Testis (tissue), 2 donors: ENCODE measurements at regions not wholly inside any gene's neighbourhood (a gene's known extent, or its start where the extent isn't known, plus 50 kb on each side); places are given as distances from the start of the nearest gene placed in this dataset.

Experiments used
- DNase-seq: peaks from one replicate; pipeline ENCODE4 v3.0.0-alpha.2; 2019
- H3K27ac ChIP-seq, 2 donors: fragments of 200-600 bp; sonication (generic); one replicate each; pipeline ENCODE4 v1.5.1; 2019
- H3K27me3 ChIP-seq: fragments of 200-600 bp; sonication (generic); one replicate; pipeline ENCODE4 v1.5.1; 2019
- H3K36me3 ChIP-seq: fragments of 200-600 bp; sonication (generic); one replicate; pipeline ENCODE4 v1.5.1; 2017; ENCODE audit warnings: low read depth; ENCODE audit errors: missing control alignments
- H3K4me1 ChIP-seq: fragments of 200-600 bp; sonication (generic); one replicate; pipeline ENCODE4 v1.5.1; 2019
- H3K4me3 ChIP-seq, 2 donors: fragments of 200-600 bp; sonication (generic); one replicate each; pipeline ENCODE4 v1.5.1; 2017 to 2019
- H3K9me3 ChIP-seq: fragments of 200-600 bp; sonication (generic); one replicate; pipeline ENCODE4 v1.5.1; 2017
- CTCF ChIP-seq, 3 experiments: fragments of 450-650 bp in 2 of 3; fragments of 200-600 bp in 1 of 3; sonication (generic) in 1 of 3; IDR thresholded peaks; one replicate each; pipeline ENCODE4 v1.5.1; 2016 to 2019; ENCODE audit warnings: antibody characterized with exemption in 3 of 3, mild to moderate bottlenecking in 2 of 3, moderate library complexity in 1 of 3
- POLR2A ChIP-seq: fragments of 450-650 bp; IDR thresholded peaks from one replicate; pipeline ENCODE4 v1.6.1; 2017; ENCODE audit warnings: antibody characterized with exemption, mild to moderate bottlenecking, moderate library complexity
- WGBS, 2 donors: methylation state at CpG; one replicate each; pipeline ENCODE4 v1.1.5; 2018; 5-methylcytosine and 5-hydroxymethylcytosine counted together
- intact Hi-C: fragments of 100-400 bp; cut with DNase I; formaldehyde crosslinking; loops from one replicate; pipeline ENCODE4 v1.15.1; 2023; ENCODE audit warnings: low total_unique reads

GRCh38 chr9:76557674-76558225, 98.8 kb downstream of the GCNT1 start:
- TF ChIP-seq CTCF (IDR thresholded peaks at IDR 0.05) = no peak
- no peak for TF ChIP-seq POLR2A
- Histone ChIP-seq H3K4me3 (no peak overlapping the region), H3K27me3 (no peaks in the 10 kb centered on the region), H3K9me3 (no peaks in the 10 kb centered on the region), H3K36me3 (no peaks in the 10 kb centered on the region), H3K4me1 (no peaks in the 10 kb centered on the region), H3K27ac (no peak overlapping the region)
- WGBS, 2 donors = 84 to 100% methylated on average over 1 of the region's 1 CpG
- intact Hi-C loops = no loop called here
- no peak for DNase-seq

- intact Hi-C loops = no loop called here
- Histone ChIP-seq H3K36me3 (no peaks in the 10 kb centered on the region), H3K9me3 (no peaks in the 10 kb centered on the region), H3K27me3 (no peaks in the 10 kb centered on the region), H3K4me1 (no peaks in the 10 kb centered on the region), H3K27ac (no peak overlapping the region), H3K4me3 (no peak overlapping the region)
- WGBS, 2 donors = 92 to 95% methylated on average over 1 of the region's 1 CpG
- DNase-seq = no peak
- TF ChIP-seq POLR2A = no peak
- no peak for TF ChIP-seq CTCF (IDR thresholded peaks at IDR 0.05)
Measured at GRCh38 chr9:76558465-76558864, 99.5 kb downstream of the GCNT1 start.

- no peak for DNase-seq
- H3K4me3 ChIP-seq = no peak overlapping the region
- intact Hi-C loops = no loop called here
- no peaks in the 10 kb centered on the region for H3K27me3 ChIP-seq
- no peaks in the 10 kb centered on the region for H3K36me3 ChIP-seq
- H3K27ac ChIP-seq = no peak overlapping the region
- no peaks in the 10 kb centered on the region for H3K9me3 ChIP-seq
- TF ChIP-seq CTCF (IDR thresholded peaks at IDR 0.05) = no peak
- TF ChIP-seq POLR2A = no peak
- H3K4me1 ChIP-seq = no peaks in the 10 kb centered on the region
Measured at GRCh38 chr9:76559286-76559685, 100.3 kb downstream of the GCNT1 start.

GRCh38 chr9:76560481-76560922, 101.5 kb downstream of the GCNT1 start:
- H3K4me1 ChIP-seq = no peaks in the 10 kb centered on the region
- H3K27me3 ChIP-seq = no peaks in the 10 kb centered on the region
- 60 to 65% methylated on average over 3 to 4 of the region's 4 CpGs for WGBS, 2 donors
- no peaks in the 10 kb centered on the region for H3K9me3 ChIP-seq
- no peaks in the 10 kb centered on the region for H3K36me3 ChIP-seq
- peak; percentile 52 for DNase-seq
- intact Hi-C loops = no loop called here
- TF ChIP-seq CTCF (IDR thresholded peaks at IDR 0.05) (no peak), POLR2A (no peak)
- H3K4me3 ChIP-seq = no peak overlapping the region
- H3K27ac ChIP-seq = no peak overlapping the region

GRCh38 chr9:76561050-76561713, 102.2 kb downstream of the GCNT1 start:
- DNase-seq = no peak
- no peak overlapping the region for H3K27ac ChIP-seq

More at GRCh38 chr9:76561050-76561713, 102.2 kb downstream of the GCNT1 start:
- Histone ChIP-seq H3K27me3 (no peaks in the 10 kb centered on the region), H3K4me1 (no peaks in the 10 kb centered on the region), H3K9me3 (no peaks in the 10 kb centered on the region), H3K4me3 (no peak overlapping the region), H3K36me3 (no peaks in the 10 kb centered on the region)
- WGBS, 2 donors = 76 to 81% methylated on average over 2 of the region's 2 CpGs
- intact Hi-C loops = no loop called here
- TF ChIP-seq CTCF (IDR thresholded peaks at IDR 0.05) (no peak), POLR2A (no peak)
